Epithelial cell of prostate (primary cell): ENCODE measurements at regions not wholly inside any gene's neighbourhood (a gene's known extent, or its start where the extent isn't known, plus 50 kb on each side); places are given as distances from the start of the nearest gene placed in this dataset.

ENCODE experiments used
- DNase-seq: peaks from one replicate; pipeline ENCODE4 v3.0.0-alpha.2; 2011; ENCODE audit warnings: low read depth, low spot score
- H3K27ac ChIP-seq: fragments of 450-650 bp; 2 replicates; pipeline ENCODE4 v1.5.1; 2017; ENCODE audit warnings: mild to moderate bottlenecking

GRCh38 chr15:85973584-85974347 is 105.9 kb upstream of the AGBL1 start:
- no peak overlapping the region for H3K27ac ChIP-seq
- DNase-seq = no peak

DNA sequence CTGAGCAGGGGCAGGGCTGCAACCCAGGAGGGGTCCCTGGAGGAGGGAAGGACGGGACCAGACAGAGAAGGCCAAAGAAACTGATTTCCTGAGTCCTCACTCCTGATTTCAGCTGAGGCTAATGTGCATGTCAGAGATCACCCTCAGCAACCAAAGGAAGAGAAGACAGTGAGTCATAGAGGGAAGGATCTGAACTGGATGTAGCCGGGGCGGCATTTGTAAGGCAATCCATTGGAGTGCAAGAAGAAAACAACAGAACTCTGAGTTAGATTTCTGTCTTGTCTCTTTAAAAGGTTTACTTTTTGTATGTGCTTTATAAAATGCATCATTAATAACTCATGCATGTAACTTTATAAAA is 105.3 kb upstream of the AGBL1 start:
- no peak overlapping the region for H3K27ac ChIP-seq
- no peak for DNase-seq

DNA sequence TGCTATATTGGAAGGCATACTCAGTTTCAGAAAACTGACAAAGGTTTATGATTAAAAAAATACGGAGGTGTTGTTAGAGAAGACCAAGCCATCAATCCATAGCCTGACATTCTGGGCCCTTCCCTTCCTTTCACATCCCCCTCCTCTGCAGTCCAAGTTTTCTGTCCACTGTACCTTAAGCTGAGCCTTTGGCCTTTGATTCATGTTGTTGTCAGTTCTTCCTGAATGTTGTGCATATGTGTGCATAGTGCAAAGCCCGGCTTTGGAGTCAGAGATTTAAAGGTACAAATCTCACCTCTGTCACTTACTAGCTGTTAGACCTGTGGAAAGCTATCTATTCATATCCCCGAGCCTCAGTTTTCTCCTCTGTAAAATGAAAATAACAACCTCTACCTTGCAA is 104.9 kb upstream of the AGBL1 start:
- no peak overlapping the region for H3K27ac ChIP-seq
- DNase-seq = no peak

- H3K27ac ChIP-seq = no peak overlapping the region
- DNase-seq = no peak
These were observed 103.6 kb upstream of the AGBL1 start for GRCh38 chr15:85976102-85976501.

DNA sequence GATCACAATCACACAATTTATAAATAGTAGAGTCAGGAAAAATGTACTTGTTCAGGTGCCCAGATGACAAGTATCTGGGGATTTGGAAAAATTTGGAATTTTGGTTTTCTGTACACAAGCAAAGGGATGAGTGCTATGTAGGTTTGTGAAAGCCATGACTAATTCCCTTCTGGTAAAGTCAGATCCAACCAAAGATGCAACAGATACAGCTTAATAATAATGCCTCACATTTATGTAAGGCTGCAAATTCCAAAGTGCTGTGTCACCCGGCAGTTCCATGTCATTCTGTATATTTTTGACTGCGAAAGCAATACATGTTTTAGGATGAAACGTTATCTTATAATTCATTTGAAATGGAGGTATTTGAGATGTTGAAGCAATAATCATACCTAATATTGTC is 102.7 kb upstream of the AGBL1 start:
- DNase-seq = peak; percentile 51
- no peak overlapping the region for H3K27ac ChIP-seq

DNA sequence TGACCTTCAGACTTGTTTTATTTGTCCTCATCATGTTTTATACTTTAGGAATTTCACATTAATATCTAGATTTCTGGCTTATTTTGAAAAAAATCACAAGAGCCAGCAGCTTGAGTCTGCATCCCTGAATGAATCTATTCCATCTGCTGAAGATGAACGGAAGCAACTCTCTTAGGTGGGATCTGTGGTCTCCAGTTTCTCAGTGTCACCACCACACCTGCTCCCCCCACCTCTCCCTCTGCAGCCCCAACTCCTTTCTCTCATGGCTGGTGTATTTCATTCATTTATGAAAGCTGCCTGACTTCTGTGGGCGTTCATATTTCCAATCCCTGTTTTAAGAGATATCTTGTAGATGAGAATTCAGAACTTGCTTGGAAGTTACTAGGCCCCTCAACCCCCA is 102.1 kb upstream of the AGBL1 start:
- DNase-seq = no peak
- H3K27ac ChIP-seq = no peak overlapping the region

- H3K27ac ChIP-seq = no peak overlapping the region
- no peak for DNase-seq
These were observed 99.7 kb upstream of the AGBL1 start for GRCh38 chr15:85979929-85980328.

- H3K27ac ChIP-seq = peak overlapping the region; percentile 24
These were observed 98.7 kb upstream of the AGBL1 start for GRCh38 chr15:85980946-85981345.

DNA sequence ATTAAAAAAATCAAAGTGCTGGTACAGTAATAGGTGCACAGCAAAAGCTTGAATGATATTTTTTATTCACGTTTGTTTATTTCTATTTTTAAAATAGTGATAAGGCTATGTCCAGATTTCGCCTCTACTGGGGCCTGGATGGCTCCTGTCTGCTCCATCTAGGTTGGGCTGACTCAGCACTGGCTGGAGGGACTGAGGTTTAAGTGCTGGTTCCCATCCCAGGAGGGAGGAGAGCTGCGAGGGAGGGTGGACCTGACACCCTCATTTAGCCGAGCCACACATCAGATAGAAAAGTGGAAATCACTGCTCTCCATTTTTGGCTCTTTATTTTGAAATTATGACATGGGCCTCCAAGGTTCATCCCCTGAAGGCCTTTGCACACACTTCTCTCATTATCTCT is 95.4 kb upstream of the AGBL1 start:
- H3K27ac ChIP-seq = no peak overlapping the region
- no peak for DNase-seq

More at GRCh38 chr15:85980946-85981345, 98.7 kb upstream of the AGBL1 start:
- no peak for DNase-seq

DNA sequence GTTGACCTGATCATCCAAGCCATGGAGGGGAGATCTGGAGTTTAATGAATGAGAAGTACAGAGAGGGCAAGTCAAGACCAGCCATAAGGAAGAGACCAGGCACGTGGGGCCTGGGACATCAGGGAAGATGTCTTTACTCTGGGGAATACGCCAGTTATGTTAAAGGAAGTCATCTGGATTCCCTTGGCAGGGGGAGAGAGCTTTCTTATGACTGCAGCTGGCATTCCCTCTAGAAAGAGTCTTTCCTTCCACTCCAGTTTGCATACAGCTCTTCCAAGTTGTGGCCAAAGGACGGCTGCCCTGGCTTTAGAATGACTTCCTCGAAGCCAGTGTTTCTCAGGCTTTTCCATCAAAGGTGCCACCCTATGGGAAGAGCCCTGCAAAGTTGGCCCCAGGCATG is 93.6 kb upstream of the AGBL1 start:
- H3K27ac ChIP-seq = no peak overlapping the region
- DNase-seq = no peak

DNA sequence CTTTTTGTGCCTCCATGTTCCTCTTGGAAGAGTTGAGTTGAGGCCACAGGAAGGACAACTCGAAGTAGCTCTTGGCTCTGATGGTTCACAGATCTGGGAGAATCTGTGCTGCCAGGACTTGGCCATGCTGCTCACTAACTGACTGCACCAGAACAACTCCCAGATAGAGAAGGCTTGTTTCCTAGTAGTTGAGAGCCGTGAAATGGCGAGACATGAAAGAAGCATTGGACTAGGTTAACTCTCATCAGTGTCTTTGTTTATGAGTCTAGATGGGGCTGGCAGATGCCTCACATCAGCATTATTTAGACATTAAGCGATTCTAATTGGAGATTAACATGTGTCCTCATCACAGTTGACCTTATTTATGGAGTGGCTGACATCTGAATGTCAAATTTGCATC is 92.9 kb upstream of the AGBL1 start:
- no peak overlapping the region for H3K27ac ChIP-seq
- DNase-seq = no peak

GRCh38 chr15:85988741-85989140 is 90.9 kb upstream of the AGBL1 start:
- no peak for DNase-seq
- H3K27ac ChIP-seq = no peak overlapping the region

DNA sequence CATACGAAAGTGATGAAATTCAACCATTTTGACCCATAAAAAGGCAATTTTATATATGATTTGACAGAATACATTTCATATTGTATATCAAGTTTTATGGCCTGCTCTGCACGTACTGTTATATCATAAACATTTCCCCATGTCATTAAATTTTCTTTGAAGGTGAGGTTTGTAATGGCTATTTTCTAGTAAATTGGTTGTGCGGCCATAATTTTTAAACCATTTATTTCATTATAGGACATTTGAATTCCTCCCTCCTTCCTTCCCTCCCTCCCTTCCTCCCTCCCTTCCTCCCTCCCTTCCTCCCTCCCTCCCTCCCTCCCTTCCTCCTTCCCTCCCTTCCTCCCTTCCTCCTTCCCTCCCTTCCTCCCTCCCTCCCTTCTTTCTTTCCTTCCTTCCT is 87.4 kb upstream of the AGBL1 start:
- H3K27ac ChIP-seq = no peak overlapping the region
- no peak for DNase-seq

DNA sequence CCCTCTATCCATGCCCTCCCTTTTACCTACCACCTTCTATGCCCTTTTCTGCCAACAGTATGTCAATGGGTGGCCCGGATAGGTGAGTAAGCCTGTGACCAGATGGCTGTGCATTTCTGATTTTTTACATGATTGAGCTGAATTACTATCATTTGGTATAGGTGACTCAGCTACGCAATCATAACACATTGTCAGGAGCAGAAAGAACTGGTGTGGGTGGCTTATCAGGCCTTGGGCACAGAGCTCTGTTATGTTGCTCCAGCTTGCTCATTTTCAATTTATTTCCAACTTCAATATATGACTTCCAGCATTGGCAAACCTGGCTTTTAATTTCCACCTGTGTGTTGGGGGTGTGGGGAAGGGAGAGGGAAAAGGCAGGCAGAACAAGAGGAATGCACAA is 86.6 kb upstream of the AGBL1 start:
- no peak overlapping the region for H3K27ac ChIP-seq
- no peak for DNase-seq

DNA sequence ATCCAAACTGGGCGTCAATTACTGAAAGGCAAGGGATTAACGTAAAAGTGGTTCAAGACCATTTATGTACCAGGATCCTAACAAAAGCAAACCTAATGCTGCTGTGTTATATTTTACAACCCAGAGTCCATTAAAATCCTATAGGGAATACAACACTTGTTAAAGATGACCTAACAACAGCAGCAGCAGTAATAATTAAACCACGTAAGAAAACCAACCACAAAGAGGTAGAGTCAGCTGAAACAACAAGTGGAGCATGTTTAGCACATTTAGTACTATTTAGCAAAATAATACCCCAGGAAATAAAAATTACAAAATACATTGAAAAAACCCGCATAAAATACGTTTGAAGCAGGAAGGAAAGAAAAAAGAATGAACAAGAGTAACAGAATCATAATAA is 82.1 kb upstream of the AGBL1 start:
- H3K27ac ChIP-seq = no peak overlapping the region
- DNase-seq = no peak

DNA sequence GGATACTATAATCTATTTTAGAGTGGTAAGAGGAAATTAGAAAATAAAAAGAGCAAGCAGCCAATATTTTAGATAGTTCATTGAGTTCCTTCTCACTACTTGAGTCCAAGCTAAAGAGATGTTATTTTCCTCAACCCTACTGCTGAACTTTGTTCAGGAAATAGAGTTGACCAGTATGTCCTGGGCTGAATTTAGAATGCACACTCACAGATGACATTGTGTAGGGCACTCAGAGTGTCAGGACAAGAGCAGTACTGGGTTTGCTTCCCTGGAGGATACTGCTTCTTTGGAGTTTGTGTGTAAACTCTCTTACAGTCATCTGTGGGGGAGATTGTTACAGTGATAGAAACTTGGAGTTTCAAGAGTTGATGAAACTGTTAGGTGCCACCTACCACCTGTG is 80.0 kb upstream of the AGBL1 start:
- DNase-seq = no peak
- H3K27ac ChIP-seq = no peak overlapping the region

- peak; percentile 67 for DNase-seq
- no peak overlapping the region for H3K27ac ChIP-seq
These were observed 78.5 kb upstream of the AGBL1 start for GRCh38 chr15:86001200-86001599.

- DNase-seq = no peak
These were observed 77.2 kb upstream of the AGBL1 start for GRCh38 chr15:86002444-86002843.

DNA sequence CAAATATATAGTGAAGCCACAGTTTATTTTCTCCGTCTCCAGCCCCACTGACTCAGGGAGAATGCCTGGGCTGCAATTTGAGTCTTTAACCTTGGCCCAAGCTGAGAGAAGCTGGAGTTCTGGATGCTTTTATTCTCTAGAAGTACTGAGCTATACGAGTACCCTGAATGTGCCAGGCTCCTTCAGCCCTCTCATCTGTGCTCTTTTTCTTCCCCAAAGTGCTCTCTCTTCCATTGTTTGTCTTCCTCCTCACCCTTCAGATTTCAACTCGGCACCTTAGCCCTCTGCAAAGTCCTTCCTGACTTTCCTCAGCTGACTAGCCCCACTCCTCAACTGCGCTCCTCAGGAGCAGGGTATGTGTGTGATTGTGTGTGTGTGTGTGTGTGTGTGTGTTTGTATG is 75.6 kb upstream of the AGBL1 start:
- no peak overlapping the region for H3K27ac ChIP-seq
- DNase-seq = no peak

More at GRCh38 chr15:86002444-86002843, 77.2 kb upstream of the AGBL1 start:
- no peak overlapping the region for H3K27ac ChIP-seq

DNA sequence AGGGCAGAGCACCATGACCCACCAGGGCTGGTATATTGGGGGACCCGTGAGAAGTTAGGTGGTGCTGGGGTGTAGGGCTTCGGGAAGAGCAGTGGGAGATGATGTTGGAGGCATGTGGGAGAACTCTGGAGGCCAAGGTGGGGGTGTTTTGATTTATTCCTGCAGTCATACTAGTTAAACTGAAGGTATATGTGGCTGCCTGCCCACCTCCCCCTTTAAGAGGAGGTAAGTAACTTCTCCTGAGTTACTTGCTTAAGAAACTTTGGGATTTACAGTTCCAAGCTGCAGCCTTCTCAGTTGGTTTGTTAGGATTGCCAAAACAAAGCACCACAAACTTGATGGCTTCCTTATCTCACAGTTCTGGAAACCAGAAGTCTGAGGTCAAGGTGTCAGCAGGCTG is 73.1 kb upstream of the AGBL1 start:
- no peak for DNase-seq
- no peak overlapping the region for H3K27ac ChIP-seq

DNA sequence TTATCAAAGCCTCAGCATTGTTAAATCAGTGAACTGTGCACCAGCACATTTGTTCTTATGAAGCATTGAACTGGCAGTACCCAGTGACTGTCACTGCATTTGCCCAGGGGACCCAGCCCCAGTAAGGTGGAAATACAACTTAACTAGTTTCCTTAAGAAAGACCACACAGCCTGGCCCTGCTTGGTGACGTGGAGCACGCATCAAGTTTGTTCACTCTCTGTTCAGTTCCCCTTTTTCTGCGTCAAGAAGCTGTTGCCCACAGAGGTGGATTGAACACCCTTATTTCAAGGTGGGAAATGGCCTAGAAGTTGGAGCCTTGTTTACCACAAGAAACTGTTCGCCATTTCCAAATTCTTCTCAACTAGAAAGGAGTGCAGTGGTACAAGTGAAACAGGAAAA is 69.9 kb upstream of the AGBL1 start:
- no peak for DNase-seq
- no peak overlapping the region for H3K27ac ChIP-seq

DNA sequence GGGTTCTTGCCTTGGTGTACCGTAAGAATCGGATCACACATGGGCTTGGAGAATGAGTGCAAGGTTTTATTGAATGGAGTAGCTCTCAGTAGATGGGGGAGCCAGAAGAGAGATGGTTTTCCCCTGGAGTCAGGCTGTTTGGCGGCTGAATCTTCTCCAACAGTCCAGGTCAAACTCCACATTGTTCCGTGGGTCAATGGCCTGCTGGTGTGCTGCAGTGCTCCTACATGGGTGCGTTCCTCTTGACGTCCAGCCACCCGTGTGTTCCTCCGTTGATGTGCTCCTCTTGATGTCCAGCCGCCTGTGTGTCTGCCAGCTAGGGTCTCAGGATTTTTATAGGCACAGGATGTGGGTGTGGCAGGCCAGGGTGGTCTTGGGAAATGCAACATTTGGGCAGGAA is 69.3 kb upstream of the AGBL1 start:
- DNase-seq = no peak
- no peak overlapping the region for H3K27ac ChIP-seq

DNA sequence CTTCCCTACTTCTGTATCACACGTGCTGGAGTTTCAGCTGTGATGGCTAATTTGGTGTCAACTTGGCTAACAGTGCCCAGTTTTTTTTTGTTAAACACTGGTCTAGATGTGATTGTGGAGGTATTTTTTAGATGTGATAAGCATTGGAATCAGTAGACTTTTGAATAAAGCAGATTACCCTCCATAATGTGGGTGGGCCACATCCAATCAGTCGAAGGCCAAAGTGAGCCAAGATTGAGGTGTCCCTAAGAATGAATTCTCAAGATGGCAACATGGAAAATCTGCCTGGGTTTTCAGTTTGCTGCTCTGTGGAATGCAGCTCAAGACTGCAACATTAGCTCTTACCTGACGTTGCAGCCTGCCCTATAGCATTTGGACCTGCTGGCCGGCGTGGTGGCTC is 68.8 kb upstream of the AGBL1 start:
- H3K27ac ChIP-seq = no peak overlapping the region
- no peak for DNase-seq
